Panc1 (cell line): ENCODE measurements at regions not wholly inside any gene's neighbourhood (a gene's known extent, or its start where the extent isn't known, plus 50 kb on each side); places are given as distances from the start of the nearest gene placed in this dataset.

Experiments used
- ATAC-seq: fragments of 200-7000 bp; cut with Tn5 transposase; 2 replicates; pipeline ENCODE4 v1.9.1; 2020; ENCODE audit warnings: mild to moderate bottlenecking, moderate library complexity
- BruUV-seq: library from RNA; stranded (reverse); fragments of 400-500 nt; replicated peaks from 2 replicates; lab custom pipeline; 2021; lab: Mats Ljungman, UMichigan
- CTCF ChIA-PET: fragments of 300-600 bp; sonication (Branson Sonifier 250); formaldehyde crosslinking; loops from one replicate; lab custom pipeline; 2022; ENCODE audit warnings: antibody characterized with exemption; lab: Charles Lee
- POLR2A ChIA-PET: fragments of 300-600 bp; sonication (Branson Sonifier 250); formaldehyde crosslinking; loops from one replicate; lab custom pipeline; 2022; ENCODE audit warnings: antibody characterized with exemption; lab: Charles Lee
- DNase-seq: peaks from one replicate; pipeline ENCODE4 v3.0.0-alpha.2; 2010; ENCODE audit warnings: low read depth, low spot score
- H3K27ac ChIP-seq: 2 replicates; pipeline ENCODE4 v1.5.1; 2011; ENCODE audit warnings: mild to moderate bottlenecking, low read length, inconsistent platforms
- H3K27me3 ChIP-seq: fragments of 200-500 bp; sonication (Bioruptor generic); 2 replicates; pipeline ENCODE4 v1.6.0; 2014; ENCODE audit warnings: low read length, inconsistent platforms; ENCODE audit not compliant: control insufficient read depth, insufficient read depth
- H3K36me3 ChIP-seq: fragments of 200-500 bp; sonication (Bioruptor generic); 2 replicates; pipeline ENCODE4 v1.5.1; 2014; ENCODE audit warnings: inconsistent platforms, mild to moderate bottlenecking, low read length, moderate library complexity; ENCODE audit not compliant: control insufficient read depth, insufficient read depth
- H3K4me1 ChIP-seq: 2 replicates; pipeline ENCODE4 v1.5.1; 2011; ENCODE audit warnings: inconsistent platforms, mild to moderate bottlenecking, low read length, moderate library complexity; ENCODE audit not compliant: control insufficient read depth, insufficient read depth
- H3K4me3 ChIP-seq, 2 experiments: 2 replicates each; pipeline ENCODE4 v1.5.1; 2011 to 2012; ENCODE audit warnings: low read depth in 2 of 2, low read length in 2 of 2, mild to moderate bottlenecking in 2 of 2, inconsistent platforms in 1 of 2, moderate library complexity in 1 of 2
- H3K9me3 ChIP-seq: fragments of 200-500 bp; sonication (Bioruptor generic); 2 replicates; pipeline ENCODE4 v1.5.1; 2014; ENCODE audit warnings: low read depth, mild to moderate bottlenecking, inconsistent platforms, low read length, moderate library complexity; ENCODE audit not compliant: control insufficient read depth, insufficient read depth
- POLR2AphosphoS5 ChIP-seq: IDR thresholded peaks from 2 replicates; pipeline ENCODE4 v1.6.1; 2012; ENCODE audit warnings: mild to moderate bottlenecking, low read depth, low read length, moderate library complexity
- SIN3A ChIP-seq: IDR thresholded peaks from 2 replicates; pipeline ENCODE4 v1.6.1; 2012; ENCODE audit warnings: low read depth, mild to moderate bottlenecking, low read length, moderate library complexity, borderline replicate concordance; ENCODE audit not compliant: insufficient read depth
- TCF7L2 ChIP-seq: IDR thresholded peaks from 2 replicates; pipeline ENCODE4 v1.6.1; 2011; ENCODE audit warnings: mild to moderate bottlenecking, low read depth, low read length, inconsistent platforms
- in situ Hi-C: cut with HindIII; loops from 2 replicates; pipeline ENCODE4 v1.10.0; 2016; ENCODE audit warnings: low sequenced_read_pairs, low pct_unique_long_range_greater_than_20kb
- intact Hi-C: fragments of 100-400 bp; cut with micrococcal nuclease; formaldehyde crosslinking; loops from one replicate; pipeline ENCODE4 v1.10.0; 2022; ENCODE audit not compliant: unreplicated experiment
- TF ChIP-seq, protein P1 (sequence below): fragments of 450-650 bp; IDR thresholded peaks from 2 replicates; pipeline ENCODE4 v1.5.1; 2017; ENCODE audit warnings: mild to moderate bottlenecking
- TF ChIP-seq, protein P2 (sequence below), 2 experiments: IDR thresholded peaks; 2 replicates each; pipeline ENCODE4 v1.6.1; 2011 to 2012; ENCODE audit warnings: low read depth in 2 of 2, control low read depth in 1 of 2, low read length in 1 of 2, mild to moderate bottlenecking in 1 of 2, moderate library complexity in 1 of 2; ENCODE audit not compliant: insufficient read depth in 1 of 2

DNA sequence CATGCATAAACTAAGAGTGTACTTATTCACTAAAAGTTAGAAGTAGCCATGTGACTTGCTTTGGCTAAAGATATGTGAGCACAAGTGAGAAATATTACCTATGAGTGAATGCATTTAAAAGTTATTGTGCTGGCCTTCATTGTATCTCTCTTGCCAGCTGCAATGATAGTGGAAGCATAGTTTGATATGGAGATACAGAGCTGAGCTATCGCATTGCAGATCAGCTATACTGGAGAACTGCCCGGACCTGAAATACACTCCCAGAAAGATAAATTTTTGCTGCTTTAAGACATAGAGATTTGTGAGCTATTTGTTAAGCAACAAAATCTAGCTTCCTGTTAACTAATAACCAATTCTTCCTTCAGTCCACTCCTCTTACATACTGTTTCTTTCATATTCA lies 571.1 kb downstream of the CPS1 start:
- Histone ChIP-seq H3K27ac (no peak overlapping the region), H3K27me3 (no peaks in the 10 kb centered on the region), H3K36me3 (no peaks in the 10 kb centered on the region), H3K9me3 (no peaks in the 10 kb centered on the region), H3K4me3 (no peak overlapping the region), H3K4me1 (no peaks in the 10 kb centered on the region)
- ChIA-PET CTCF (no interaction called here), POLR2A (interaction anchor here (0.7 kb wide), 1 partner anchor 1168 kb away, joined by 8 read pairs; no protein-coding TSS in a partner anchor)
- in situ Hi-C loops (no loop called here), intact Hi-C loops (no loop called here)
- ATAC-seq = no peak
- DNase-seq = no peak
- TF ChIP-seq SIN3A (no peak), POLR2AphosphoS5 (no peak), TCF7L2 (no peak)
- TF ChIP-seq, protein P1, sequence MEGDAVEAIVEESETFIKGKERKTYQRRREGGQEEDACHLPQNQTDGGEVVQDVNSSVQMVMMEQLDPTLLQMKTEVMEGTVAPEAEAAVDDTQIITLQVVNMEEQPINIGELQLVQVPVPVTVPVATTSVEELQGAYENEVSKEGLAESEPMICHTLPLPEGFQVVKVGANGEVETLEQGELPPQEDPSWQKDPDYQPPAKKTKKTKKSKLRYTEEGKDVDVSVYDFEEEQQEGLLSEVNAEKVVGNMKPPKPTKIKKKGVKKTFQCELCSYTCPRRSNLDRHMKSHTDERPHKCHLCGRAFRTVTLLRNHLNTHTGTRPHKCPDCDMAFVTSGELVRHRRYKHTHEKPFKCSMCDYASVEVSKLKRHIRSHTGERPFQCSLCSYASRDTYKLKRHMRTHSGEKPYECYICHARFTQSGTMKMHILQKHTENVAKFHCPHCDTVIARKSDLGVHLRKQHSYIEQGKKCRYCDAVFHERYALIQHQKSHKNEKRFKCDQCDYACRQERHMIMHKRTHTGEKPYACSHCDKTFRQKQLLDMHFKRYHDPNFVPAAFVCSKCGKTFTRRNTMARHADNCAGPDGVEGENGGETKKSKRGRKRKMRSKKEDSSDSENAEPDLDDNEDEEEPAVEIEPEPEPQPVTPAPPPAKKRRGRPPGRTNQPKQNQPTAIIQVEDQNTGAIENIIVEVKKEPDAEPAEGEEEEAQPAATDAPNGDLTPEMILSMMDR = no peak
- TF ChIP-seq, protein P2, sequence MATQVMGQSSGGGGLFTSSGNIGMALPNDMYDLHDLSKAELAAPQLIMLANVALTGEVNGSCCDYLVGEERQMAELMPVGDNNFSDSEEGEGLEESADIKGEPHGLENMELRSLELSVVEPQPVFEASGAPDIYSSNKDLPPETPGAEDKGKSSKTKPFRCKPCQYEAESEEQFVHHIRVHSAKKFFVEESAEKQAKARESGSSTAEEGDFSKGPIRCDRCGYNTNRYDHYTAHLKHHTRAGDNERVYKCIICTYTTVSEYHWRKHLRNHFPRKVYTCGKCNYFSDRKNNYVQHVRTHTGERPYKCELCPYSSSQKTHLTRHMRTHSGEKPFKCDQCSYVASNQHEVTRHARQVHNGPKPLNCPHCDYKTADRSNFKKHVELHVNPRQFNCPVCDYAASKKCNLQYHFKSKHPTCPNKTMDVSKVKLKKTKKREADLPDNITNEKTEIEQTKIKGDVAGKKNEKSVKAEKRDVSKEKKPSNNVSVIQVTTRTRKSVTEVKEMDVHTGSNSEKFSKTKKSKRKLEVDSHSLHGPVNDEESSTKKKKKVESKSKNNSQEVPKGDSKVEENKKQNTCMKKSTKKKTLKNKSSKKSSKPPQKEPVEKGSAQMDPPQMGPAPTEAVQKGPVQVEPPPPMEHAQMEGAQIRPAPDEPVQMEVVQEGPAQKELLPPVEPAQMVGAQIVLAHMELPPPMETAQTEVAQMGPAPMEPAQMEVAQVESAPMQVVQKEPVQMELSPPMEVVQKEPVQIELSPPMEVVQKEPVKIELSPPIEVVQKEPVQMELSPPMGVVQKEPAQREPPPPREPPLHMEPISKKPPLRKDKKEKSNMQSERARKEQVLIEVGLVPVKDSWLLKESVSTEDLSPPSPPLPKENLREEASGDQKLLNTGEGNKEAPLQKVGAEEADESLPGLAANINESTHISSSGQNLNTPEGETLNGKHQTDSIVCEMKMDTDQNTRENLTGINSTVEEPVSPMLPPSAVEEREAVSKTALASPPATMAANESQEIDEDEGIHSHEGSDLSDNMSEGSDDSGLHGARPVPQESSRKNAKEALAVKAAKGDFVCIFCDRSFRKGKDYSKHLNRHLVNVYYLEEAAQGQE (IDR thresholded peaks at IDR 0.05; ENCODE audit: insufficient read depth in 1 of 2, low read depth in 2 of 2, low read length in 1 of 2) = no peak
- BruUV-seq = no TSS peak

DNA sequence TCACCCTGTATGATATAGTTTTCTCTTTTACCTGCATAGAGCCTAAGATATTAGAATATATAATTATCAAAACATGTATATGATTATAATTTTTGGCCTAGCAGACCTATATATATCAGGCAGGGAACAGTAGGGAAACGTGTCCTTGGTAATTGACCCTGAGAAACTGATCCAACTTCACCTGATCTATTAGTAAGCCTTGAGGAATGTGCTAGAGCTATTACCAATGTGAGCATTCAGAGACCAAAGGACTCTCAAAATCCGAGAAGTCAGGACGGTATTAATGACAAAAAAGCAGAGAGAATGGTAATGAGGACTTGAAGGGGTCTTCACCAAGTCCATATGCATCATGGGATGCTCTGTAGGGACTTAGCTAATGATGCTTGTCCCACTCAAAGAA lies 571.9 kb downstream of the CPS1 start:
- CTCF ChIA-PET = no interaction called here
- in situ Hi-C loops = no loop called here
- BruUV-seq = no TSS peak

More for the DNA sequence above, 571.9 kb downstream of the CPS1 start:
- Histone ChIP-seq H3K27ac (no peak overlapping the region), H3K9me3 (no peaks in the 10 kb centered on the region), H3K4me1 (no peaks in the 10 kb centered on the region), H3K4me3 (no peak overlapping the region), H3K27me3 (no peaks in the 10 kb centered on the region), H3K36me3 (no peaks in the 10 kb centered on the region)
- intact Hi-C loops = no loop called here
- no peak for ATAC-seq
- DNase-seq = no peak
- TF ChIP-seq TCF7L2 = no peak
- no peak for TF ChIP-seq POLR2AphosphoS5
- TF ChIP-seq, protein P2 (IDR thresholded peaks at IDR 0.05; ENCODE audit: insufficient read depth in 1 of 2, low read depth in 2 of 2, low read length in 1 of 2) = no peak
- TF ChIP-seq, protein P1 = no peak
- no peak for TF ChIP-seq SIN3A
- POLR2A ChIA-PET = no interaction called here
